Gastroesophageal sphincter (tissue), 3 donors: ENCODE measurements at regions not wholly inside any gene's neighbourhood (a gene's known extent, or its start where the extent isn't known, plus 50 kb on each side); places are given as distances from the start of the nearest gene placed in this dataset.

Experiments used
- CTCF ChIP-seq, 4 experiments: fragments of 200-600 bp in 2 of 4; fragments of 450-650 bp in 2 of 4; sonication (generic) in 1 of 4; IDR thresholded peaks; one replicate each; pipeline ENCODE4 v1.5.1; 2017 to 2019; ENCODE audit warnings: antibody characterized with exemption in 4 of 4, mild to moderate bottlenecking in 2 of 4, moderate library complexity in 2 of 4
- EP300 ChIP-seq: sonication (generic); formaldehyde crosslinking; IDR thresholded peaks from one replicate; pipeline ENCODE4 v1.6.1; 2017; ENCODE audit warnings: antibody characterized with exemption, mild to moderate bottlenecking
- POLR2A ChIP-seq, 2 donors: fragments of 450-650 bp; IDR thresholded peaks; one replicate each; pipeline ENCODE4 v1.6.1; 2017; ENCODE audit warnings: antibody characterized with exemption in 2 of 2, mild to moderate bottlenecking in 2 of 2, moderate library complexity in 1 of 2

- TF ChIP-seq CTCF (IDR thresholded peaks at IDR 0.05), result no peak
- no peak for TF ChIP-seq POLR2A (IDR thresholded peaks at IDR 0.05)
- TF ChIP-seq EP300, result no peak
Observed at GRCh38 chr3:152771120-152771519, 63.8 kb upstream of the P2RY1 start.
